GM18502 (cell line): ENCODE measurements at regions not wholly inside any gene's neighbourhood (a gene's known extent, or its start where the extent isn't known, plus 50 kb on each side); places are given as distances from the start of the nearest gene placed in this dataset.

ENCODE experiments used
- ATAC-seq: cut with Tn5 transposase; IDR thresholded peaks from one replicate; pipeline ENCODE4 v1.9.1; 2021; ENCODE audit warnings: mild to moderate bottlenecking; ENCODE audit not compliant: unreplicated experiment, poor library complexity

- no peak for ATAC-seq
These were observed 191.5 kb upstream of the MAF start for GRCh38 chr16:79792076-79792475.

- ATAC-seq, result no peak
These were observed 190.3 kb upstream of the MAF start for GRCh38 chr16:79790854-79791253.

- no peak for ATAC-seq
These were observed 188.4 kb upstream of the MAF start for GRCh38 chr16:79788949-79789348.

GRCh38 chr16:79786389-79786788, 185.9 kb upstream of the MAF start:
- no peak for ATAC-seq

DNA sequence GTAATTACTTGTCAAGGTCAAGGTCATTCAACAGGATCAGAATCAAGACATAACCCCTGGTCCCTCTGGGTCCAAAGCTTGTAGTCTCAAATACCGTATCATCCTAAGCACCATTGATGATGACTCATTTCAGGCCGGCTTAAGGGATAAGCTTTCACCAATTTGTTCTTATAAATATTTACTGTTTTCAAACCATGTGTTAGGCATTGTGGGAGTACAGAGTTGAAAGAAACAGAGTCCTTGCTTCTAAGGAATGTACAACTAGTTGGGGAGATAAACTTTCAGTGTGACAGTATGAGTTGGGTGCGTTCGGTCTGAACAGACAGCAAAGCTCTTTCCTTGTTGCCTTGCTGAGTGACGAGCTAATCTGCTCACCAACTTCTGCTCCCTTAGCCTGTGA, 183.5 kb upstream of the MAF start:
- ATAC-seq, result no peak

DNA sequence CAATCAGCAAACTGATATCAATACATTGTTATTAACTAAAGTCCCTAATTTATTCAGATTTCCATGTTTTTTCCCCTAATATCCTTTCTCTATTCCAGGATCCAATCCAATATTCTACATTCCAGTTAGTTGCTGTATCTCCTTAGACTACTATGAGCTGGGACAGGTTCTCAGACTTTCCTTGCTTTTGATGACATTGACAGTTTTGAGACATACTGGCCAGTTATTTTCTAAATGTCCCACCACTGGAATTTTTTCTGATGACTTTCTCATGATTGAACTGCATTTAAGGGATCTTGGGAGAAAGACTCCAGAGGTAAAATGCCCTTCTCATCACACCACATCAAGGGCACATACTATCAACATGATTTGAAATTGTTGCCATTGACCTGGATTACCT, 177.1 kb upstream of the MAF start:
- ATAC-seq, result no peak

DNA sequence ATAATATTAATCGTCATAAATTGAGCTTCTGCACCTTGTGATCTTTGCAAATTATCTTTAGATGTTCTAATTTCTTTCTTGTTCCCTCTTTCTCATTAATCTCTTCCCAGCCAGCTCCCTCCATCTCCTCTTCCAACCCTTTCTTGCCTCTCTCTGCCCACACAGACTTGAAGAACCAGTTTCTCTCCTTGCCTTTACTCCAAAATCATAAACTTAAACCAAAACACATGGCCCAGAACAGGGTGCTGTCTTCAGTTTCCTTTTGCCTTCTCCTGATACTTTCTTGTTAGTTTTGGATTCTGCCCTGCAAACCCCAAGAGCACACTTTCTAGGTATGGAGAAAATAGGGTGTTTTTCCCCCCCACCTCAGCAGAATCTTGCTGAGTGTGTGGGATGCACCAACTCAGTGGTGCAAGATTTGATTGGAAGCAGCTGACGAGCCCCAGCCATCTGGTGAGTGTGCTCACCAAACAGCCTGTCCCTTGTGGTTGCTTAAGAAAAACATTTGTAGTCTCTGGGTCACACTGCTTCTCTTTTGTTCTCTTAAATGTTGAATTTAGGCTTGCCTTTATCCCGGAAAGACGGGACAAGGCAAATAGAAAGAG, 175.8 kb upstream of the MAF start:
- no peak for ATAC-seq

DNA sequence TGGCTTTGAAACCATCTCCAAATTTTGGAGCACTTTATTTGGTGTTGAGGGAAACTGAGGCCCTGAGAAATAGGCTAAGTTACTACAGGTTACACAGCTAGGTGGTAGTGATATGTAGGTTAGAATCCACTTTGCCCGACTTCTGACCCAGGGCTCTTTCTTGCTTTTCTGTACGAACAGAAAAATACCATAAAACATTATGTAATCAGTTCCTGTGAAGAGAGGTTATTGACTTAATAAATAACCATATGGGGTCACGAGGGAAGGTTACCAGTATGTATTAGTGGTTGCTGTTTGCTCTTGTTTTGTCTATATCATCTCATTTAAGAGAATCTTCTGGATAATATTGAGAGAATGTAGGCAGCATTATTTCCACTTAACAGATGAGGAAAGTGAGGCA, 172.2 kb upstream of the MAF start:
- no peak for ATAC-seq

DNA sequence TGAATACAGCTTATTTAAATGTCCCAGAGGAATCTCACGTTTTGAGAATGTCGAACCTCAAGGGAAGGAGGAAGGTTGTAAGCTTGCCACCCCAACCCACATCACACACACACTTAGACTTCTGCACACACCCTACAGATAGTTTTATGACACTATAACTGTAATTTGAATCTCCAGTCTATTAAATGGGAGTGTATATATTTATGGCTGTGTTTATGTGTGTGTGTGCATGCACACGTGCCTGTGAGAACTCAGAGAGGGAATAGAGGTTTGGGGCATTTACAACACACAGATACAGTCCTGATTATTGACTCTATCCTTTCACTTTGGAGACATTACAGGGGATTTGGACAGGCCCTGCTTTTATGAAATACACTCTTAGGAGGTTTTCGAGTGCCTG, 171.5 kb upstream of the MAF start:
- no peak for ATAC-seq

DNA sequence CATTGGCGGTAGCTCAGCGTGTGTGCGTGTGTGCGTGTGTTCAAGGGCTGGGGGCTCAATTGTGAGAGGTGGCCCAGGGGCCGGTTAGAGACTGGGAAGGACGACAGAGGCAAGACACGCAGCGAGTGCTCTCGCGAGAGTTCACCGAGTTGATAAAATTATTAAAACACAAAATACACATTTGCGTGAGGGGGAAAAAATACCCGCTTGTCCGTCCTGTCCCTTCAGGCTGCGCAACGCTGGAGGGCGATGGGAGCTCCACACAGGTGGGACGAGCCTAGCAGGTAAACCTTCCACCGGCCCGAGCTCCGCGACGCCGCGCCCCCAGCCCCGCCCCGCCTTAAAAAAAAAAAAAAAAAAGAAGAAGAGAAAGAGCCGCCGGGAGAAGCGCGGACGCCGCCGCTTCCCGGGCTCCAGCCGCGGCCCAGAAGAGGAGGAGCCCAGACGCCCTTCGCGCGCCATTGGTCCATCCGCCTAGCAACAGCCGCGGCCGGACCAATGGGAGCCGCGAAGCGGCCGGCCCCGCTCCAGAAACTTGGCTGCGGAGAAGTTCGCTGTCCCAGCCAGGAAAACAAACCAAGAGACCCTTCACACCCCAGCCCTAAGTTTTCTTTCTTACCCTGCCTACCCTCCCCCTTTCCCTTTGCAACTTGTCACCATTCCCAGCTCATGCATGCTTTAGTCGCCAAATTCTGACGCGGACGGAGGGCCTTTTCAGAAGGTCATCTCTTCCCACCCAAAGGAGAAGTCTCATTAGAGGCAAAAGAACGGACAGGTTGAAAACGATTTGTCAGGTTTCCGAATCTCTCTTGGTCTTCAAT, 169.9 kb upstream of the MAF start:
- peak; percentile 99 for ATAC-seq

GRCh38 chr16:79769928-79770243, 169.3 kb upstream of the MAF start:
- no peak for ATAC-seq

DNA sequence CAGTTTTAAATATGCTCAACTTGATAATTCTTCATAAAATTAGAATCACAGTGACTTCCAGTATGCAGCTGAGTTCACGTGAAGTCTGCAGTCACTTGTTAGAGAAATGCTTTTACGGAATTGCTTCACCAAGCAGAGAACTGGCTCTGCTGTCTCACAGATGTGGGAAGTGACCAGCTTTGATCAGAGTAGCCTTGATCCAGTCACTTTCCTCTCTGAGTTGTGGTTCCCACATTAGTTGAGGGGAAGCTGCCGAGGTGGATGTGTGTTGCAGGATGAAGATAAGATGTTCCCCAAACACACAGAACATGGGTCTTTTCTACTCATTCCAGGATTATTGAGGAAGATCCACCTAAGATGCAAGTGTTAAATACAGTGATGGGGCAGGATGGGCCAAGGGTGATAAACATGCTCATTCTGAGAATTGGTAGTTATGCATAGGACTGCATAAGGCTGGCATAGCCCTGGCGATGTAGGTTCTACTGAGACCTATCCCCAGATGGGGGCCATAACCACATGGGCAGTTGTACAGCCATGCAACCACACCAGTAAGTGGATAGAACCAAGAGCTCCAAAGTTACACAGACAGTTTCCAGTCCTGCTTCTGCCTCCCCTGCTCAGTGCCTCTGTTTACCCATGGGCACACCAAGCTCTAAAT, 168.9 kb upstream of the MAF start:
- ATAC-seq, result no peak

- ATAC-seq, result no peak
These were observed 167.9 kb upstream of the MAF start for GRCh38 chr16:79768276-79768970.

DNA sequence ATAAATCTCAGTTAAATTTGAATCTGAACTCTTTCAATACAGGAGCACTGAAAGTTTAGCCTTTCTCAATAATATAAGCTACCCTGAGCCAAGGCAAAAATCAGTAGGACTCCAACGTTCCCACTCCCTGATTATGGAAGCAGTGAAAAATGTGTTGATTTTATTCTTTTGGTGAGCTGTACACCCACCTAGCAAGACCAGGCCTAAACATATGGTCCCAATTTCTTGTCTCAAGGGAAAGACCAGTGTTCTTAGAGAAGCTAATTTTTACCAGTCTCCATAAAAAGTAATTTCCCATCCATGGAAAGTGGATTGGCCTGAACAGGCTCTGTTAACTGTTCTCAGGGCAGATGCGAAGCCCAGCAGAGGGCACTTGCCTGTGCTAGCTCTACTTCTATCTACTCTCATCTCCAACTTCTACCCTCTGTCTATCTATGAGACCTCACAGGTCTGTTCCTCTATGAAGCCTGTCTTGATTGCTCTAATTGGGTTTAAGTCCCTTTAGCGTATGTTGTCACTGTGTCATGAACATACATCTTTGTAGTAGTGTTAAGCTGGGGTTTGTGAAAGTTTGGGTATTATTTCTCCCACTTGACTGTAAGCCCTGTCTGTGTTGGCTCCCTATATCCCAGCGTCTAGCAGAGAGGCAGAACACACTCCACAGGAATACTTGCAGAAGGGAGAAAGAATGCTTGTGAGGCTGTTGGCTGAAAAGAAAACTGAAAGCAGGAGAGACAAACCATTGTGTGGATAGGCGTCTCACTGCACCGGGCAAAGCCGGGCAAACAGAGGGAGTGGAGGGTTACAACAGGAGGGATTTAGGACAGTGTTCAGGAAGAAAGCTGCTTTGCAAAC, 167.1 kb upstream of the MAF start:
- ATAC-seq, result no peak

- no peak for ATAC-seq
These were observed 165.4 kb upstream of the MAF start for GRCh38 chr16:79765901-79766394.

GRCh38 chr16:79765431-79765830, 164.9 kb upstream of the MAF start:
- ATAC-seq, result no peak

- no peak for ATAC-seq
These were observed 164.0 kb upstream of the MAF start for GRCh38 chr16:79764415-79765110.

GRCh38 chr16:79762217-79762616, 161.7 kb upstream of the MAF start:
- ATAC-seq, result no peak

- ATAC-seq, result no peak
These were observed 158.2 kb upstream of the MAF start for GRCh38 chr16:79758615-79759346.
